ENCODE measurements at regions not wholly inside any gene's neighbourhood (a gene's known extent, or its start where the extent isn't known, plus 50 kb on each side); places are given as distances from the start of the nearest gene placed in this dataset.

GRCh38 chrX:82092307-82092706, 890.4 kb downstream of the SH3BGRL start:
- TF ChIP-seq CTCF (conservative IDR thresholded peaks at IDR 0.05) (no peak), EZH2 (IDR thresholded peaks at IDR 0.05; ENCODE audit: low read depth) (no peak)

All from PC-9 (cell line).